DMS153 (cell line): ENCODE measurements at regions not wholly inside any gene's neighbourhood (a gene's known extent, or its start where the extent isn't known, plus 50 kb on each side); places are given as distances from the start of the nearest gene placed in this dataset.
"Not testable (repeated sequence)": the region's sequence is repeated elsewhere in the genome, so short reads cannot be mapped to it uniquely, and the experiment has no call there.

Source experiments
- DNase-seq: peaks from one replicate; lab custom pipeline; 2025; lab: John Stamatoyannopoulos, UW

DNA sequence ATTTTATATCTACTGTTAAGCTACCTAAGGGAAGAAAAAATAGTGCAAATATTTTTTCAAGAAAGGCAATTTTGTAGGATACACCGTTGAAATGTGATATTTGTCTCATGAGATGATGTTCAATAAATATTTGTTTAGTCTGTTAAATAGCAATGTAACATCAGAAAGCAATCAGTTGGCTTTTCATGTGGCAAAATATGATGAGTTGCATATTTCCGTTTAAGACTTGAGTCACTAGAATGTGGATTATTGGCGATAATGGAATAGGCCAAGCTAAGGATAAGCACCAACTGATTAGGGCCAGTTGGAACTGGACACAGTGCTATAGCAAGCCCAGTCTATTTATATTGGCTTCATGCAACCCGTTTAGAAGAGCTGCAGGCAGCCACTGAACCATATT lies 250.4 kb upstream of the SLC16A7 start:
- DNase-seq = no peak

DNA sequence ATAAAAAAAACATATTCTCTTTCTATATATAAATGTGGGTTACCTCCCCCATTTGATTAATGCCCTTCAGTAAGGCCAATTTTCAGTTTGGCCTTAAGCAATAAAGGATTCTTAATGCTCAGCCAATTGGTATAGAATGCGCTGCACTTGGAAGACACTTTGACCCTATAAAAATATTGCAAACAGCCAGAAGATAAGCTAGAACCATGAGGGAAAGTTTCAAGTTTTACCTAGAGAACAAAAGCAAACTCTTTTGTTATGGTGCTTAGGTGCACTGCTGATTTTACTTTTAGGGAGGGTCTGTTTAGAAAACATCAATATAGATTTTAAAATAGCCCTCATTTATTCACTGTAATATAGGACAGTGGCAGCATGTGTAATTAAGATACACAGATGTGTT lies 251.6 kb upstream of the SLC16A7 start:
- no peak for DNase-seq

DNA sequence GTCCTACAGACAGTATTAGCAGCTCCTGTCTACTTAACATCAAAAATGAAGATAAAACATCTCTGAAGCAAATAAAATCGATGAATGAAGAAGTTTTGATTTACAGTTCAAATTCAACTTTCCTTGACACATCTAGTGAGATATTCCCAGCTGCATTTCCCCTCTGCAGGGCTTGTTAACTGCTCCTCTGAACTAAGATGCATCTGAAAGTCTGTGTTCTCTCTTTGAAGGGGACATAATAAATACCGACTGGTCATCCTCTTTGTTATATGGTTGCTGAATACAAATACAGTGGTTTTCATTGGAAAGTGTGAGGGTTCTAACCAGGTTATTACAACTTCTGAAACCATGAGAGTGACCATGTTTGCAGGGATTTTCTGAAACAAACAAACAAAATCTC lies 266.4 kb upstream of the SLC16A7 start:
- no peak for DNase-seq

DNA sequence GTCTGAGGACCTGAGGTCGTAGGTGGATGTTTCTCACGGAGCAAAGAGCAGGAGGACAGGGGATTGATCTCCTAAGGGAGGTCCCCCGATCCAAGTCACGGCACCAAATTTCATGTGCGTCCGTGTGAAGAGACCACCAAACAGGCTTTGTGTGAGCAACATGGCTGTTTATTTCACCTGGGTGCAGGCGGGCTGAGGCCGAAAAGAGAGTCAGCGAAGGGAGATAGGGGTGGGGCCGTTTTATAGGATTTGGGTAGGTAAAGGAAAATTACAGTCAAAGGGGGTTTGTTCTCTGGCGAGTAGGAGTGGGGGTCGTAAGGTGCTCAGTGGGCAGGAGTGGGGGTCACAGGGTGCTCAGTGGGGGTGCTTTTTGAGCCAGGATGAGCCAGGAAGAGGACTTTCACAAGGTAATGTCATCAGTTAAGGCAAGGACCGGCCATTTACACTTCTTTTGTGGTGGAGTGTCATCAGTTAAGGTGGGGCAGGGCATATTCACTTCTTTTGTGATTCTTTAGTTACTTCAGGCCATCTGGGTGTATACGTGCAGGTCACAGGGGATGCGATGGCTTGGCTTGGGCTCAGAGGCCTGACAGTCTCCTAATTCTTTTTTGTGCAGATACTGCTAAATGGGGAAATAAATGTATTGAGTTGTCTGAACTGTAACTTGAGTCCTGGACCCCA lies 267.3 kb upstream of the SLC16A7 start:
- DNase-seq = not testable (repeated sequence)

DNA sequence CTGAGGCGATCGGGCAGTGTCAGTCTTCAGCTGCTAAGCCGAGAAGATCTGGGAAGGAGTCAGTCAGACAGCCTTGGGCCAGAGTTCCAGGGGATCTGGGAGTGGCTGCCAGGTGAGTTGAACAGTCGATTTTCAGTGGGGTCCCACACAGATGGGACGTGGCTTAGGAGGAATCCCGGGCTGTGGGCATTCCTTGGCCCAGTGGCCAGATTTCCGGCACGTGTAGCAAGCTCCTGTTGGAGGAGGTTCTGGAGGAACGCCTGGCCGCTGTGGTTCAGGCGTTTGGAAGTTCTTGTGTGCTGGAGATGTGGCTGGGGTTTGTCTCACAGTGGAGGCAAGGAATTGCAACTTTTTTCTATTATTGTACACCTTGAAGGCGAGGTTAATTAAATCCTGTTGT lies 269.4 kb upstream of the SLC16A7 start:
- DNase-seq = not testable (repeated sequence)

DNA sequence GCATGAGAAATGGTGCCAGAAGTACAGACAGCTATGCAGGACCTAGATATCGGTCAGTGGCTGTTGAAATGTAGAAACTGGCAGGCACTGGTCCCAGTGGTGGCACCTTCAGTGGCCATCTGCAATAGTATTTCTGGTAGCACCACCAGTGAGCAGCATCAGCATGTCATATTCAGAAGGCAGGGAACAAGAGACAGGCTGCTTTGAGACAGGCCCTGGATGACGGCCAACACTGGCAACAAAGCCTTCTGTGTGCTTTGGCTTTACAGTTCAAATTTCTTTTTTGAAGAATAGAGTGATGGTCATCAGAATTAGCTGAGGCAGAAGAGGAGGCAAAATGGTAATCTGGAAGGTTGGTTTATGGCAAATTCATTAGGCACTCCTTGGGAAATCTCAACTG lies 273.4 kb upstream of the SLC16A7 start:
- peak; percentile 15 for DNase-seq

DNA sequence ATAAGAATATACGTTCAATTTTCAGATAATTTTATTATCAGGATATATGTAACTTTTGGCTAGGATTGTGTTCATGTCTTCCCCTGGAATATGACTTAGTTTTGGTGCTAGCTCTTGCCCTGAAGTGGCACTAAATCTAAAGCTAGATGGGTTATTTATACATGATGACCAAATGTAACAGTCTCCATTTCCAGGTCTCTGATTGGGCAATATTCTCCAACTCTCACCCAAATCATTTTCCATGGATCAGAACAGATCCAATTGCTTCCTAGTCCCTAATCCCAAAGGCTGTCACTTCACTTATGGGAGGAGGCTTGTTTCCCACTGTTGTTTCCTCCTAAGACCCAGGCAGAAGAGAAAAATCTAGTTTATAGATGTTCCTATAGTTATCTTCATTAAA lies 274.6 kb upstream of the SLC16A7 start:
- no peak for DNase-seq

DNA sequence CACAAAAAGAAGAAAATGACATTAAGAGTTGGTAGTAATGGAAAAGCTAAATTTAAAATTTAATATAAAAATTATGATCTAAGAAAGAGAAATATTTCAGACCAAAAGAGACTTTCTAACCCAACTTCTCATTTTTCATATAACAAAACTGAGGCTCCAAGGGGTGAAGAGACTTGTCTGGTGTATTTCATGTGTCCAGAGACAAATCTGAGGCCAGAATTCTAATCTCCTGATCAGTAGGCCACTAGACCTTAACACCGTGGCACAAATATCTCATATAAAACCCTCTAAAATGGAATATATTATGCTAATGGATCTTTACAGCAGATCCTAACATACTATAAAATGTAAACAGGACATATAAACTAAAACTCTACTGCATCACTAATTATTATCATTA lies 275.7 kb upstream of the SLC16A7 start:
- DNase-seq = no peak

DNA sequence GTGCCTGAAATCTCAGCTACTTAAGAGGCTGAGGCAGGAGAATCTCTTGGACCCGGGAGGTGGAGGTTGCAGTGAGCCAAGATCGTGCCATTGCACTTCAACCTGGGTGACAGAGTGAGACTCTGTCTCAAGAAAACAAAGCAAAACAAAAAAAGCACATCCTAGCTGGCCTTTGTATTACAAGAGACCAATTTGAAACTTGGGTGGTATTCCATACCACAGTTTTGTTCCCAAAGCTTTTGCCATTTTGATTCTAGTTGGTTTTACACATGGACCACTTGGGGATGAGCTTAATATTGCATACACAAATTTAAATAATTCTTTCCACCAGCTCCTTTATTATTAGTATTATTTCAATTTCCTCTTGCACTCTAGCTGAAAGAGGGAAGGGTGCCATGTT lies 276.9 kb upstream of the SLC16A7 start:
- DNase-seq = no peak

DNA sequence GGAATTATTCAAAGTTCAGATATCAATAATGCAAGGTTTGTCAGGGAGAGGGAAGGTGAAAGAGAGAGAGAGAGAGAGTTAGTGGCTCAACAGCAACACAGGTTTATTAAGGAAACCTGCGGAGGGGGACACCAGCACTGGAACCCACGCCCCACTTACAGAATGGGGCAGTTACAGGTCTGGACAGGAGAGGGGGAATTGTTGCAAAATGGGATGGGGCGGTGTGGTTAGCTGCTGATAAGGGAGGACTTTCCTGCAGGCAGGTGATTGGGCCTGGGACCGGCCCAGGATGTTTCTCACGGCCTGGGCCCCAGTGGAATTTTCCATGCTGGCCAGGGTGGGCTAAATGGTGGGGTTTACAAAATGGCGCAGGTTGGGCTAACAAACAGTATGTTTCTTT lies 278.2 kb upstream of the SLC16A7 start:
- no peak for DNase-seq

DNA sequence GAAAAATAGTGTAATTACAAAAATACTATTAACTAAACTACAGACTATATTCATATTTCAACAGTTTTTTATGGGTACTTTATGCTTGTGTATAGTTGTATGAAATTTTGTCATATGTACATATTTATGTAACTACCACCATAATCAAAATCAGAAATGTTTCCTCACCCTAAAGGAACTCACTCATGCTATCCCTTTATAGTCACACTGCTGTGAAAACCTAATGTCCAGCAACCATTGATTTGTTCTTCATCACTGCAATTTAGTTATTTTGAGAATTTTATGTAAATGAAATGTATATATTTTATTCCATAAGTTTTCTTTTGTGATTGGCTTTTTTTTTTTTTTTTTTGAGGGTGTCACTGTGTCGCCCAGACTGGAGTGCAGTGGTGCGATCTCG lies 278.9 kb upstream of the SLC16A7 start:
- no peak for DNase-seq

DNA sequence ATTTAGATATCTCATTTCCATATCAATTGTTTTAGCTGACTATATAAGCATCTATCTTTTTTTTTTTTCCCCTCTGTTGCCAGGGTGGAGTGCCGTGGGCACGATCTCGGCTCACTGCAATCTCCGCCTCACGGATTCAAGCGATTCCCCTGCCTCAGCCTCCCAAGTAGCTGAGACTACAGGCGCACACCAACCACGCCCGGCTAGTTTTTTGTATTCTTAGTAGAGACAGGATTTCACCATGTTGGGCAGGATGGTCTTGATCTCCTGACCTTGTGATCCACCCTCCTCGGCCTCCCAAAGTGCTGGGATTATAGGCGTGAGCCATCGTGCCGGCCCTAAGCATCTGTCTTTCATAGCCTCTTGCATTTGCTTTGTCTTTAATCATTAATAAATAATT lies 279.5 kb upstream of the SLC16A7 start:
- DNase-seq = not testable (repeated sequence)

DNA sequence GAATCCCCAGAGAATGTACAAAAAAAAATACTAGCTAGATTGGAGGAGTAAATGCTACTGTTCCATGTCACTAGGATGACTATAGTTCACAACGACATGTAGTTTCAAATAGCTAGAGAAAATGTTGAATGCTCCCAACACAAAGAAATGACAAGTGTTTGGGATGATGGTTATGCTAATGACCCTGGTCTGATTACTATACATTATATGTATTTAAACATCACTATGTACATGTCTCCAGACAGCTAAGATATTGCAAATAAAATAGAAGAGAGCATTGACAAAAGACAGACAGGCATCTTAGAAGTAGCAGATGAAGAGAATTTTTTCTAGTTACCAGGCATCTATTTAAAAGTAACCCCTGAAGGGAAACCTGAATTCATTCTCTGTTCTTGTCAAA lies 281.6 kb upstream of the SLC16A7 start:
- DNase-seq = no peak

DNA sequence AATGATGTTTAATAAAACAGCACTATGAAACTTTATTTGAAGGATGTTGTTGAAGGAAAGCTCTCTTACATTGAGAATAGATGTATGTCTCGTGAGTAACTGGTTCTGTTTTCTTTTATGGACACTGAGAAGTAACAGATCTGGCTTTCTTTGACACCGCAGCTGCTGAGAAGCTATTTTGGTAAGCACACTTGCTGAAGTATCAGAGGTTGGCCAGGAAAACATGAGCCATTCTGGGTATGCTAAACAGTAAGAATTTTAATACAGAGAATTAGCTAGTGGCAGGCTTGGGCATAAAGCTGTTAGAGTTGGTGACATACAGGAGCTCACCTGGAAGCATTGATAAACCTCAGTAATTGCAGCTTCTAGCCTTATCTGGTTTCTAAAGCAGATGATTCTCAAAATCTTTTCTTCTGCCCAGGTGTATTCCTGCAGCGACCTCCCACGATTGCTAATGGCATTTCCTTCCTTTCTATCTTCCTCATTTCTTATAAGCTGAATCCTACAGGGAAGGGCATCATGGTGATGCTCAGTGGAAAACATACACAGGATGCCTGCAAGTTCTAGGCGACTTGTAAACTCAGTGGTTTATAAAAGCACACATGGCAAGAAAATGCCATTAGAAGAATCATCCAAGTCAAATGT lies 291.6 kb upstream of the SLC16A7 start:
- DNase-seq = no peak

DNA sequence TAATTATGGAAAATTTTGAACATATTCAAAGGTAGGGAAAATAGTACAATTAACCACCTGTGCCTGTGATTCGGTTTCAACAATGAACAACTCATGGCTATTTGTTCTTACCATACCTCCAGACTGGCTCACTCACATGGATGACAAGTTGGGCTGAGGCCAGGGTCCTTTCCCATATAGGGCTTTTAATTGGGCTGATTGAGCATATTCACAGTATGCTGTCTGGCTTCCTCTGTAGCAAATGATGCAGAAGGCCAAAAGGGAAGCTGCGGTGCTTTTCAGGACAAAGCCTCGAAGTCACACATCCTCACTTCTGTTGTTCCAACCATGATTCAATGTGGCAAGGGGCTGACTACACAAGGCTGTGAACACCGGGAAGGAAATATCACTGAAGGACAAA lies 297.5 kb upstream of the SLC16A7 start:
- no peak for DNase-seq

DNA sequence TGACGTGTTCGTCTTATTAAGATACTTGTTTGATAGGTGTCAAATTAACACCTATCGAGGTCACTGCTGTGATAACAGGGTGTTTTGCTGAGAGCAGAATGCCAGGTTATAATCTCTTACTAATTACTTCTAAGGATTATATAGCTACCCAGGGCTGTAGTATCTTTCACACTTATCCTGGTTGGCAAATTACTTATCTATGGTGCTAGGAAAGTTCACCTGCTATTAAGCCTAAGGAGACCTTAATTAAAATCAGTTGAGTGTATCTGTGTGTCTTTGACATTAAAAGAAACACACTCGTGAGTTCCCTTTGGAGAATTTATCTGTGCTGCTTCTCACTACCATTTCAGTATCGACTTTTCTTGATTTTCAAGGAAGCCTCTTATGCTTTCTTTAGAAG lies 301.6 kb upstream of the SLC16A7 start:
- DNase-seq = no peak

DNA sequence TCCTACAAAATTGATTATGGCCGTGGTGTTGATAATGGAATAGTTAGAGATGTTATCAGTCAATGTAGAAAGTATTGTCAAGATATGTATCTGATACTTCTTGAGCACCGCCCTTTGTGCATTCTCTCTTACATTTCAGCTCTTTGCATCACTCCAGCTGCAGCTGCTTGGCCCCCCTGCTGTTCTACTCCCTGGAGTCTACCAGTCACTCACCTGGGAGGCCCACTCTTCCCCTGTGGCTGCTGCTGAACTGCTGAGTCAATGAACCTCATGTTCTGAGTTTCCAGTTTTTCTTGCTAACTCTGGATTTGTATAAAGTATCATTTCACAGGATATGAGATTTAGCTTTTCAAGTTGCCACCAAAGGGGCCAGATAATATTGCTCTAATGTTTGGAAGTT lies 312.8 kb upstream of the SLC16A7 start:
- DNase-seq = no peak

DNA sequence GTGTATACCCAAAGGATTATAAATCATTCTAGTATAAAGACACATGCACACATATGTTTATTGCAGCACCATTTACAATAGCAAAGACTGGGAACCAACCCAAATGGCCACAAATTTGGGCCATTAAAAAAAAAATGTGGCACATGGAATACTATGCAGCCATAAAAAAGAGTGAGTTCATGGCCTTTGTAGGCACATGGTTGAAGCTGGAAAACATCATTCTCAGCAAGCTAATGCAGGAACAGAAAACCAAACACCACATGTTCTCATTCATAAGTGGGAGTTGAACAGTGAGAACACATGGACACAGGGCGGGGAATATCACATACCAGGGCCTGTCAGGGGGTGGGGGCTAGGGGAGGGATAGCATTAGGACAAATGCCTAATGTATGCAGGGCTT lies 322.3 kb upstream of the SLC16A7 start:
- DNase-seq = not testable (repeated sequence)

DNA sequence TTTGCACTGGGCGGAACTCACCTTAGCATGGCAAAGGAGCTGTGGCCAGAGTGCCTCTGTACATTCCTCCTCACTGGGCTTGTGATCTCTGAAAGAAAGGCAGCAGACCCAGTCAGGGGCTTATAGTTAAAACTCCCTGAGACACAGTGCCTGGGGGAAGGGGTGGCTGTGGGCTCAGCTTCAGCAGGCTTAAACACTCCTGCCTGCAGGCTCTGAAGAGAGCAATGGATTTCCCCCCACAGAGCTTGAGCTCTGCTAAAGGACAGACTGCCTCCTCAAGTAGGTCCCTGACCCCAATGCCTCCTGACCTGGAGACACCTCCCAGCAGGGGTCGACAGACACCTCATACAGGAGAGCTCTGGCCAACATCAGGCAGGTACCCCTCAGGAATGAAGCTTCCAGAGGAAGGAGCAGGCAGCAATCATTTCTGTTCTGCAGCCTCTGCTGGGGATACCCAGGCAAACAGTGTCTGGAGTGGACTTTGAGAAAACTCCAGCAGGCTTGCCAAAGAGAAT lies 327.5 kb upstream of the SLC16A7 start:
- no peak for DNase-seq

DNA sequence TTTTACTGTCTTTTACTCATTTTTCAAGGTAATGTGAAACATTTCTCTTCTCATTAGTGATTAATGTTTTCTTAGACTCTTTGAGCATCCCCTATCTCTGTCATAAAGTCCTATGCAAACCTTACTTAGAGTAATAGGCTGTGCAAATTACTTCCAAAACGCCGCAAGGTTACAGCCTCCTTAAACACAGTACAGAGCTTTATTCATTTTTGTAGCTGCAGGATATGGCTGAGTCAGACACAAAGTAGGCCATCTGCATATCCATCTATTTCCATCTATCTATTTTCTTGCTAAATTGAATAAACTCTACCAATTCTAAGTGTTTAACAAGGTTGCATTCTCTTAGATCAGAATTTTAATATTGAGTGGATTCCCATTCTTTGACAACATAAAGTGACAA lies 335.6 kb upstream of the SLC16A7 start:
- no peak for DNase-seq

DNA sequence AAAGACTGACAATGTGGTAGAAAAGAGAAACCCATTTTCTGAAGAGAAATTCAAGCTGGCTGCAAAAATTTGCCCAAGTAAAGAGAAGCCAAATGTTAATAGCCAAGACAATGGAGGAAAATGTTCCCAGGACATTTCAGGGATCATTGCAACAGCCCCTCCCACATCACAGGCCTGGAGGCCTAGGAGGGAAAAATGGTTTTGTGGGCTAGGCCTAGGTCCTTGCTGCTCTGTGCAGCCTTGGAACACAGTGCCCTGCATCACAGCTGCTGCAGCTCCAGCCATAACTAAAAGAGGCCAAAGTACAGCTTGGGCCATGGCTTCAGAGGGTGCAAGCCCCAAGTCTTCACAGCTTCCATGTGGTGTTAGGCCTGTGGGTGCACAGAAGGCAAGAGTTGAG lies 332.4 kb upstream of the LRIG3 start:
- no peak for DNase-seq

DNA sequence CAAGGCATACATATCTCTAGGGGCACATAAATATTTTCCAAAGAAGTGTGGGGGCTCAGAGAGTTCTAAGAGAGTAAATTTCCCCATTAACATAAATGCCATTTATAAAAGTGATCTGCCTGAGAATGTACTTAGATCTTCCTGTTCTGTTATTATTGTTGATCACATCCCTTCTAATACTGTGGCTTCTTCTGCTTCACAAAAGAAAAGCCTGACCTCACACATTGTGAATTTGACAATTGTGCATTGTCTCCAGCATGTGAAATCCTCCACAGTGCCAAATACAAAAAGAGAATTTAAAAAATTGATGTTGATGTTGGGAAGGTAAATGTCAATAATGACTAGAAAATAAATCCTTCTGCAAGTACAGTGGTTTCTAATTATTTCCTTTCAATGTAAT lies 330.5 kb upstream of the LRIG3 start:
- no peak for DNase-seq

DNA sequence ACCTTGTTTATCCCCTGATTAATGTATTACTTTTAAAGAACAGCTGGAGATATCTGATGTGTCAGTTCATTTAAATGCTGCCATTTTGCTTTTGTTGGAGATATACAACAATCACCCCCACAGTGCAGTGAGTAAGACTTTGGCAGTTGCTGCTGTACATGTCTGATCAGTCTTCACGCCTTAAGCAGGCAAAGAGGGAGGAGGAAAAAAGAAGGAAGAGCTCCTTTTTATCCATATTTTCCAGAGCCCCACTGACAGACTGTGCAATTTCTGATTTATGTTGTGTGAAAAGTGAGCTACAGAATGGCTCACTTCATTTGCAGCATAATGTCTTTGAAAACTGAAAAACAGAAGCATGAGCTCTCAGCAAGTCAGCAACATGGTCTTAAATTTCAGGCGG lies 319.7 kb upstream of the LRIG3 start:
- DNase-seq = no peak

DNA sequence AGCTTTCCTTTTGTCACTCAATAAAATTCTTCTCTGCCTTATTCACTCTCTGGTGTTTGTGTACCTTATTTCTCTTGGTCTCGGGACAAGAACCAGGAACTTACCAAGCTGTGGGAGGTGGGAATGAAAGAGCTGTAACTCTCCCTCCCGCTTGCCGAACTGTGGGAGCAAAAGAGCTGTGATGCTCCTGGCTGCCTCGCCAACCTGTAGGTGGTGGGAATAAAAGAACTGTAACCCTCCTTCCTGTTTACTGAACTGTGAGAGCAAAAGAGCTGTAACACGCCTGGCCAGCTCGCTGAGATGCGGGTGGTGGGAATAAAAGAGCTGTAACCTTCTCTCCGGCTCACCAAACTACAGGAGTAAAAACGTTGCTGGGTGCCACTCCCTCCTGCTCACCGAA lies 314.1 kb upstream of the LRIG3 start:
- DNase-seq = no peak
